Gastrocnemius medialis (tissue), 4 donors: ENCODE measurements at regions not wholly inside any gene's neighbourhood (a gene's known extent, or its start where the extent isn't known, plus 50 kb on each side); places are given as distances from the start of the nearest gene placed in this dataset.

Experiments used
- ATAC-seq, 2 donors: fragments of 150-250 bp; one replicate each; pipeline ENCODE4 v1.9.1; 2016
- DNase-seq, 2 donors: peaks; one replicate each; pipeline ENCODE4 v3.0.0-alpha.2; 2019
- H3K27ac ChIP-seq, 4 donors: fragments of 200-600 bp; sonication (generic); 1 replicate in 1 of 4; 2 replicates in 3 of 4; pipeline ENCODE4 v1.5.1; 2016 to 2018; ENCODE audit warnings: mild to moderate bottlenecking in 2 of 4, moderate library complexity in 1 of 4
- H3K27me3 ChIP-seq, 3 donors: fragments of 200-600 bp; sonication (generic) in 2 of 3; 1 replicate in 1 of 3; 2 replicates in 2 of 3; pipeline versions ENCODE4 v1.5.1 to v1.6.0; 2016 to 2019; ENCODE audit warnings: mild to moderate bottlenecking in 1 of 3, moderate library complexity in 1 of 3
- H3K36me3 ChIP-seq, 2 donors: fragments of 200-600 bp; sonication (generic) in 1 of 2; one replicate each; pipeline ENCODE4 v1.5.1; 2017 to 2018
- H3K4me1 ChIP-seq, 2 donors: fragments of 200-600 bp; sonication (generic) in 1 of 2; one replicate each; pipeline ENCODE4 v1.5.1; 2016 to 2017; ENCODE audit warnings: mild to moderate bottlenecking in 2 of 2
- H3K4me3 ChIP-seq, 4 donors: fragments of 200-600 bp; sonication (generic) in 3 of 4; 1 replicate in 1 of 4; 2 replicates in 3 of 4; pipeline ENCODE4 v1.5.1; 2016 to 2019; ENCODE audit warnings: mild to moderate bottlenecking in 2 of 4
- H3K9me3 ChIP-seq, 3 donors: fragments of 200-600 bp; sonication (generic) in 2 of 3; 1 replicate in 1 of 3; 2 replicates in 2 of 3; pipeline ENCODE4 v1.5.1; 2016 to 2019
- POLR2A ChIP-seq, 2 donors: fragments of 450-650 bp; IDR thresholded peaks; one replicate each; pipeline ENCODE4 v1.6.1; 2017; ENCODE audit warnings: antibody characterized with exemption in 2 of 2, mild to moderate bottlenecking in 2 of 2, moderate library complexity in 2 of 2
- in situ Hi-C, 4 donors: fragments of 200-750 bp; cut with MboI; loops; one replicate each; pipeline versions ENCODE4 v1.15.0 to v1.8.0; 2017; ENCODE audit warnings: low sequenced_read_pairs in 4 of 4
- intact Hi-C: fragments of 100-400 bp; cut with DNase I; formaldehyde crosslinking; loops from one replicate; pipeline ENCODE4 v1.15.1; 2023; ENCODE audit warnings: low total_unique reads
- TF ChIP-seq, protein P1 (sequence below), 5 experiments: fragments of 450-650 bp in 3 of 5; fragments of 200-600 bp in 2 of 5; sonication (generic) in 2 of 5; IDR thresholded peaks in 4 of 5; conservative IDR thresholded peaks in 1 of 5; 1 replicate in 4 of 5; 2 replicates in 1 of 5; pipeline ENCODE4 v1.5.1; 2016 to 2019; ENCODE audit warnings: antibody characterized with exemption in 5 of 5, mild to moderate bottlenecking in 3 of 5, moderate library complexity in 3 of 5

DNA sequence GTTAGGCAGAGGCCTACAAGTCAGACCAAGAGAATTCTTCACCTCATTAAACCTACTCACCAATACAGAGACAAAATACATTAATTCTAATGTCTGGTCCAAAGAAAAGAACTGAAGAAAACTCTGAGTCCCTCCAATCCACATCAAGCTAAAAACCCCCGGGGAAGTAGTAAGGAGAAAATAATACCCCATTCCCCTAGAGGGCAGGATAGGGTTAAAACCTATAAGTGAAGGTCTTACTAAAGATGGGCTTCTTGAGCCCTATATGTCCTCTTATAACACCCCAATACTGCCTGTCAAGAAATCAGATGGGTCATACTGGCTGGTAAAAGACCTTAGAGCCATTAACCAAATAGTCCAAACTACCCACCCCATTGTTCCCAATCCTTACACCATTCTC lies 141.3 kb upstream of the TMEM106B start:
- H3K9me3 ChIP-seq, result no peaks in the 10 kb centered on the region
- DNase-seq (no peak), ATAC-seq (no peak)
- H3K27ac ChIP-seq, result no peak overlapping the region
- no peaks in the 10 kb centered on the region for H3K4me1 ChIP-seq
- TF ChIP-seq, protein P1, sequence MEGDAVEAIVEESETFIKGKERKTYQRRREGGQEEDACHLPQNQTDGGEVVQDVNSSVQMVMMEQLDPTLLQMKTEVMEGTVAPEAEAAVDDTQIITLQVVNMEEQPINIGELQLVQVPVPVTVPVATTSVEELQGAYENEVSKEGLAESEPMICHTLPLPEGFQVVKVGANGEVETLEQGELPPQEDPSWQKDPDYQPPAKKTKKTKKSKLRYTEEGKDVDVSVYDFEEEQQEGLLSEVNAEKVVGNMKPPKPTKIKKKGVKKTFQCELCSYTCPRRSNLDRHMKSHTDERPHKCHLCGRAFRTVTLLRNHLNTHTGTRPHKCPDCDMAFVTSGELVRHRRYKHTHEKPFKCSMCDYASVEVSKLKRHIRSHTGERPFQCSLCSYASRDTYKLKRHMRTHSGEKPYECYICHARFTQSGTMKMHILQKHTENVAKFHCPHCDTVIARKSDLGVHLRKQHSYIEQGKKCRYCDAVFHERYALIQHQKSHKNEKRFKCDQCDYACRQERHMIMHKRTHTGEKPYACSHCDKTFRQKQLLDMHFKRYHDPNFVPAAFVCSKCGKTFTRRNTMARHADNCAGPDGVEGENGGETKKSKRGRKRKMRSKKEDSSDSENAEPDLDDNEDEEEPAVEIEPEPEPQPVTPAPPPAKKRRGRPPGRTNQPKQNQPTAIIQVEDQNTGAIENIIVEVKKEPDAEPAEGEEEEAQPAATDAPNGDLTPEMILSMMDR (IDR thresholded peaks at IDR 0.05 in 4 of 5, conservative IDR thresholded peaks at IDR 0.05 in 1 of 5), result no peak
- TF ChIP-seq POLR2A (IDR thresholded peaks at IDR 0.05), result no peak
- no peaks in the 10 kb centered on the region for H3K27me3 ChIP-seq
- no peak overlapping the region for H3K4me3 ChIP-seq
- in situ Hi-C loops (loop anchor here in 3 of 4 donors (10.0 to 25.0 kb wide), 3 partner anchors 243 to 418 kb away; no protein-coding TSS in a partner anchor), intact Hi-C loops (loop anchor here (5.0 to 10.0 kb wide), 2 partner anchors 253 to 425 kb away; no protein-coding TSS in a partner anchor)
- H3K36me3 ChIP-seq, result no peaks in the 10 kb centered on the region

DNA sequence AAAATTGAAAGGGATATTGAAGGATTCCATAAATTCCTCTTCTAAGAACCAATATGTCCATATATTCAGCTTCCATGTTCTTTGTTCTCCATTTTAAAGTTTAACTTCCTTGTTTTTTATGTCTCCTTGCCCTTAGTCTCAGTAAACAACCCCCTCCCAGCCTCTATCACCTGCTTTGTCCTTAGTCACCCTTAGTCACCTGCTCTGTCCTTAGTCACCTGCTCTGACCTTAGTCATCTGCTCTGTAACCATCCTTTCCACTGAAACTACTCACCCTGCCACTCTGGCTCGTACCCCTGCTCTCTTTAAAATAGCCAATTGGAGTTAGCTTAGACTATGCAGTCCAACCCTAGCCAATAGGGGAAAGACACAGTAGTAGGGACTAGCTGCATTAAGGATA lies 136.2 kb upstream of the TMEM106B start:
- intact Hi-C loops (no loop called here), in situ Hi-C loops (loop anchor here in 3 of 4 donors (25.0 kb wide), 2 partner anchors 237 to 412 kb away; no protein-coding TSS in a partner anchor)
- TF ChIP-seq, protein P1 (IDR thresholded peaks at IDR 0.05 in 4 of 5, conservative IDR thresholded peaks at IDR 0.05 in 1 of 5), result no peak
- no peak for TF ChIP-seq POLR2A (IDR thresholded peaks at IDR 0.05)
- Histone ChIP-seq H3K27ac (no peak overlapping the region), H3K27me3 (no peaks in the 10 kb centered on the region), H3K4me1 (no peaks in the 10 kb centered on the region), H3K9me3 (no peaks in the 10 kb centered on the region), H3K4me3 (no peak overlapping the region), H3K36me3 (no peaks in the 10 kb centered on the region)
- ATAC-seq, result no peak
- no peak for DNase-seq

DNA sequence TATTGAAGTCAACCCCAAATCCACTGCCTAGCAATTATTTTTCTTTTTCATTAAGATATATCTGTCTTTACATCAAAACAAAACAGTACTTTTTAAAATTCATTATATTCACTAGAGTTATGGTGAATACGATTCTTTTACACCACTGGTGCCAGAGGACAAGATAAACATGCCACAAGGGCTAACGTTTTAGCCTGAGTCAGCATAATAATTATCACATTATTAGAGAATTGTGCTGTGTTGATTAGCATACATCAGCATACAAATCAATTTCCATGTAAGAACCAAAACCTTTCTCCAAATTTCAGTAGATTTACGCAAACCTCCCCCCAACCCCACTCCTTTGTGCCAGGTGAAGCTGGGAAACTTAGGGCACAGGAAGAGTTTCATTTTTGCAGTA lies 131.1 kb upstream of the TMEM106B start:
- H3K4me3 ChIP-seq, result no peak overlapping the region
- no peak for TF ChIP-seq POLR2A (IDR thresholded peaks at IDR 0.05)
- TF ChIP-seq, protein P1 (IDR thresholded peaks at IDR 0.05 in 4 of 5, conservative IDR thresholded peaks at IDR 0.05 in 1 of 5), result no peak
- H3K4me1 ChIP-seq, result no peaks in the 10 kb centered on the region
- intact Hi-C loops (no loop called here), in situ Hi-C loops (no loop called here)
- H3K27me3 ChIP-seq, result no peaks in the 10 kb centered on the region
- H3K27ac ChIP-seq, result no peak overlapping the region
- no peak for ATAC-seq
- DNase-seq, result no peak
- no peaks in the 10 kb centered on the region for H3K9me3 ChIP-seq
- H3K36me3 ChIP-seq, result no peaks in the 10 kb centered on the region

DNA sequence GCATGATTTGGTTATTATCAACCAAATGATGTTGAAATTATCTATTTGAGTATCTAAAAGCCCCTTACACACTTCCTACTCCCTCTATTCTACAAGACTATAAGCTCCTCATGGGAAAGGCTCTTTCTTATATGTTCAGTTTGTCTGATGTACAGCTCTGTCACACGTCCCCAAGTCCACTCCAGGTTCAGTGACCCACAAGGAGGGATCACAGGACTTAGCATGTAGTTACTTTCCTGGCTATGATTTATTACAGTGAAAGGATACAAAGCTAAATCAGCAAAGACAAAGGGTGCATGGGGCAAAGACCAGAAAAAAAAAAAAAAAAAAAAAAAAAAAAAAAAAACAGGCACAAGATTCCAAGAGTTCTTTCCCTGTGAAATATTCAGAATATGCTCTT lies 125.6 kb upstream of the TMEM106B start:
- no peak for ATAC-seq
- no peak for TF ChIP-seq POLR2A (IDR thresholded peaks at IDR 0.05)
- TF ChIP-seq, protein P1 (IDR thresholded peaks at IDR 0.05 in 4 of 5, conservative IDR thresholded peaks at IDR 0.05 in 1 of 5), result no peak
- Histone ChIP-seq H3K27me3 (no peaks in the 10 kb centered on the region), H3K4me3 (no peak overlapping the region), H3K27ac (no peak overlapping the region), H3K36me3 (no peaks in the 10 kb centered on the region), H3K9me3 (no peaks in the 10 kb centered on the region), H3K4me1 (no peaks in the 10 kb centered on the region)
- no peak for DNase-seq
- intact Hi-C loops, result no loop called here
- in situ Hi-C loops, result no loop called here
